CD4-positive, alpha-beta T cell (primary cell): ENCODE measurements at regions not wholly inside any gene's neighbourhood (a gene's known extent, or its start where the extent isn't known, plus 50 kb on each side); places are given as distances from the start of the nearest gene placed in this dataset.

Source experiments
- ATAC-seq: fragments of 200-7000 bp; cut with Tn5 transposase; one replicate; pipeline ENCODE4 v1.10.0; 2022; ENCODE audit warnings: mild to moderate bottlenecking; ENCODE audit not compliant: poor library complexity
- CTCF ChIA-PET: fragments of 350-600 bp; sonication (Branson Sonifier 250); formaldehyde crosslinking; loops from one replicate; lab custom pipeline; 2021; ENCODE audit warnings: antibody characterized with exemption, inconsistent platforms; lab: Charles Lee
- POLR2A ChIA-PET: fragments of 350-600 bp; sonication (Branson Sonifier 250); formaldehyde crosslinking; loops from one replicate; lab custom pipeline; 2021; ENCODE audit warnings: antibody characterized with exemption, inconsistent platforms; lab: Charles Lee
- DNase-seq, 14 experiments: peaks; one replicate each; pipeline ENCODE4 v3.0.0-alpha.2; 2013 to 2020; ENCODE audit warnings: mixed read lengths in 2 of 14
- H3K27ac ChIP-seq, 2 donors: one replicate each; pipeline versions ENCODE4 v1.5.1 to v1.7.0; 2013; ENCODE audit warnings: low read length in 2 of 2, low read depth in 1 of 2, mild to moderate bottlenecking in 1 of 2
- H3K27me3 ChIP-seq, 2 experiments: 1 replicate in 1 of 2; 2 replicates in 1 of 2; pipeline versions ENCODE4 v1.6.1 to v1.7.0; 2013; ENCODE audit warnings: low read length in 2 of 2, control low read depth in 1 of 2, mild to moderate bottlenecking in 1 of 2, moderate library complexity in 1 of 2; ENCODE audit not compliant: insufficient read depth in 2 of 2, control insufficient read depth in 1 of 2
- H3K36me3 ChIP-seq: one replicate; pipeline ENCODE4 v1.6.1; 2013; ENCODE audit warnings: low read length, control low read depth; ENCODE audit not compliant: insufficient read depth
- H3K4me1 ChIP-seq: one replicate; pipeline ENCODE4 v1.6.1; 2013; ENCODE audit warnings: low read length, control low read depth; ENCODE audit not compliant: insufficient read depth
- H3K4me3 ChIP-seq: one replicate; pipeline ENCODE4 v1.5.1; 2013; ENCODE audit warnings: mild to moderate bottlenecking, low read length, moderate library complexity
- H3K9me3 ChIP-seq, 2 experiments: 1 replicate in 1 of 2; 2 replicates in 1 of 2; pipeline versions ENCODE4 v1.6.1 to v1.7.0; 2013; ENCODE audit warnings: low read length in 2 of 2, mild to moderate bottlenecking in 2 of 2, control low read depth in 1 of 2, moderate library complexity in 1 of 2; ENCODE audit not compliant: control insufficient read depth in 1 of 2, insufficient read depth in 1 of 2
- H3K27ac Mint-ChIP-seq: one replicate; pipeline ENCODE4 v1.8.0; 2020; ENCODE audit warnings: mixed read lengths
- H3K27me3 Mint-ChIP-seq: one replicate; pipeline ENCODE4 v1.8.0; 2021; ENCODE audit warnings: mixed read lengths
- H3K36me3 Mint-ChIP-seq: one replicate; pipeline ENCODE4 v1.8.0; 2021; ENCODE audit warnings: low read depth, mixed read lengths
- H3K4me1 Mint-ChIP-seq: one replicate; pipeline ENCODE4 v1.8.0; 2021; ENCODE audit warnings: low read depth, mixed read lengths
- H3K4me3 Mint-ChIP-seq: one replicate; pipeline ENCODE4 v1.8.0; 2020; ENCODE audit warnings: mild to moderate bottlenecking, mixed read lengths
- H3K9me3 Mint-ChIP-seq: one replicate; pipeline ENCODE4 v1.8.0; 2020; ENCODE audit warnings: mixed read lengths
- intact Hi-C, 2 experiments: fragments of 100-400 bp; cut with DNase I in 1 of 2; cut with micrococcal nuclease in 1 of 2; formaldehyde crosslinking; loops; one replicate each; pipeline versions ENCODE4 v1.15.1 to v1.9.0; 2023 to 2025; cut with DNase I, micrococcal nuclease
- TF ChIP-seq, protein P1 (sequence below): fragments of 200-600 bp; IDR thresholded peaks from one replicate; pipeline ENCODE4 v1.8.0; 2022; ENCODE audit warnings: antibody characterized with exemption, mild to moderate bottlenecking

DNA sequence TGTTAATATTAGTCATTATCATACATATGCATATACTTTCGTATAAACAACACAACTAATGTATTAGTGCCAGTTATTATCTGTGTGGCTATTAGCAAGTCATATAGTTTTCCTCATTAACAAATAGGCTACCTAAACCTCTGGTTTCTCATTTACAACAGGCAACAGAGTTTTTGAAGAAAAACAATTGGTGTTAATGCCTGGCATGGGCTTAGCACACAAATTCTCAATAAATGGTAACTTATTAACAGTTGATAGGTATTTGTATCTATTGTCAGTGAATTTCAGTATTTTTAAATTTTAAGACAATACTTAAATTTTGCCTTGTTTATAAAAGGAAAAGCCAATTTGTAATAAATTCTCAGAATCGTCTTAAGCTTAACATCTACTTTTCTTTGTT, 182.5 kb downstream of the PMAIP1 start:
- H3K27ac ChIP-seq: no peak overlapping the region
- H3K4me3 Mint-ChIP-seq: no peak overlapping the region
- no peaks in the 10 kb centered on the region for H3K4me1 Mint-ChIP-seq
- no peaks in the 10 kb centered on the region for H3K27me3 Mint-ChIP-seq
- no peaks in the 10 kb centered on the region for H3K36me3 ChIP-seq
- no peak overlapping the region for H3K27ac Mint-ChIP-seq
- POLR2A ChIA-PET: no interaction called here
- intact Hi-C loops: no loop called here
- no peaks in the 10 kb centered on the region for H3K4me1 ChIP-seq
- peaks cover 3% of the 10 kb centered on the region for H3K9me3 Mint-ChIP-seq
- ATAC-seq (no peak), DNase-seq (no peak)
- no peaks in the 10 kb centered on the region for H3K9me3 ChIP-seq
- H3K36me3 Mint-ChIP-seq: no peaks in the 10 kb centered on the region
- CTCF ChIA-PET: no interaction called here
- no peaks in the 10 kb centered on the region for H3K27me3 ChIP-seq
- TF ChIP-seq, protein P1, sequence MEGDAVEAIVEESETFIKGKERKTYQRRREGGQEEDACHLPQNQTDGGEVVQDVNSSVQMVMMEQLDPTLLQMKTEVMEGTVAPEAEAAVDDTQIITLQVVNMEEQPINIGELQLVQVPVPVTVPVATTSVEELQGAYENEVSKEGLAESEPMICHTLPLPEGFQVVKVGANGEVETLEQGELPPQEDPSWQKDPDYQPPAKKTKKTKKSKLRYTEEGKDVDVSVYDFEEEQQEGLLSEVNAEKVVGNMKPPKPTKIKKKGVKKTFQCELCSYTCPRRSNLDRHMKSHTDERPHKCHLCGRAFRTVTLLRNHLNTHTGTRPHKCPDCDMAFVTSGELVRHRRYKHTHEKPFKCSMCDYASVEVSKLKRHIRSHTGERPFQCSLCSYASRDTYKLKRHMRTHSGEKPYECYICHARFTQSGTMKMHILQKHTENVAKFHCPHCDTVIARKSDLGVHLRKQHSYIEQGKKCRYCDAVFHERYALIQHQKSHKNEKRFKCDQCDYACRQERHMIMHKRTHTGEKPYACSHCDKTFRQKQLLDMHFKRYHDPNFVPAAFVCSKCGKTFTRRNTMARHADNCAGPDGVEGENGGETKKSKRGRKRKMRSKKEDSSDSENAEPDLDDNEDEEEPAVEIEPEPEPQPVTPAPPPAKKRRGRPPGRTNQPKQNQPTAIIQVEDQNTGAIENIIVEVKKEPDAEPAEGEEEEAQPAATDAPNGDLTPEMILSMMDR: no peak
- H3K4me3 ChIP-seq: no peak overlapping the region

DNA sequence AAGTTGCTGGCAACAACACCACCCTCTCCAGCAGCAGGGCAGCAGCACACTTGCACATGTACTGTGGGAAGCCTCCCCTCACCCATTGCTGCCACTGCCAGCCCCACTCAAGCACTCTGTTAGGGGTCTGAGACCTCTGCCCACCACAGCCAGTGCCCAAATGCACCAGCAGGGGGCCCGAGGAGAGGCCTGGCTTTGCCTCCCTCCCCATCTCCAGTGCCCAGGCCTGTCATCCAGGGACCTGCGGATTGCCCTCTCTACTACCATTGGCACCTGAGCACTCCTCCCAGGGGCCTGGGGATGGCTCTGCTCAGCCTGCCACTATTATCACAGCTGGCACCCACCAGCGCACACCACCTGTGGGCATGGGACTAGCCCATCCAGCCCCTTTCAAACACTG, 175.7 kb downstream of the PMAIP1 start:
- no peaks in the 10 kb centered on the region for H3K4me1 Mint-ChIP-seq
- H3K27me3 Mint-ChIP-seq: no peaks in the 10 kb centered on the region
- no peak overlapping the region for H3K4me3 Mint-ChIP-seq
- CTCF ChIA-PET: no interaction called here
- peaks cover 18% of the 10 kb centered on the region for H3K9me3 Mint-ChIP-seq
- POLR2A ChIA-PET: no interaction called here
- no peak for ATAC-seq
- Histone ChIP-seq H3K27ac (no peak overlapping the region), H3K36me3 (no peaks in the 10 kb centered on the region), H3K4me1 (no peaks in the 10 kb centered on the region), H3K4me3 (no peak overlapping the region), H3K27me3 (peaks cover 0 to 4% of the 10 kb centered on the region in 2 experiments), H3K9me3 (peaks cover 0 to 12% of the 10 kb centered on the region in 2 experiments)
- TF ChIP-seq, protein P1: no peak
- intact Hi-C loops: no loop called here
- DNase-seq: no peak
- H3K27ac Mint-ChIP-seq: no peak overlapping the region
- no peaks in the 10 kb centered on the region for H3K36me3 Mint-ChIP-seq

DNA sequence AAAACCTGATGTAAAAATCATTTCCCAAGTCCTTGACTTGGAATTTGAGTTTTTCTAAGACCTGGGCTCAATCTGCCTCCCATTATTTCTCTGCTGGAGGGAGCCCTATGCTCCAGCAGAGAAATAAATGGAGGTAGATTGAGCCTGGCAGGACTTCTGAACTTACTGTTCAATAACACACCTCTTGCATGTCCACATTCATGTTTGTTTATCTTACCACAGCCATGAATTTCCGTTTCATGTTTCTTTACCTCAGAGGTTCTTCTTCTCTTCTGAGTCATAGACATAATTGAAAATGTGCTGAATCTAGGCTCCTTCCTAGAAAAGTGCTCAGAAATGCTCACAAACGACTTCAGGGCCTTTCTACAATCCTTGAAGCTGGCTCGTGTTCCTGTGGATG, 170.8 kb downstream of the PMAIP1 start:
- Mint-ChIP-seq H3K27me3 (no peaks in the 10 kb centered on the region), H3K27ac (no peak overlapping the region), H3K4me3 (no peak overlapping the region), H3K4me1 (no peaks in the 10 kb centered on the region), H3K36me3 (no peaks in the 10 kb centered on the region), H3K9me3 (peaks cover 5% of the 10 kb centered on the region)
- Histone ChIP-seq H3K4me1 (no peaks in the 10 kb centered on the region), H3K36me3 (no peaks in the 10 kb centered on the region), H3K27me3 (peaks cover 0 to 1% of the 10 kb centered on the region in 2 experiments), H3K4me3 (no peak overlapping the region), H3K9me3 (peaks cover 0 to 8% of the 10 kb centered on the region in 2 experiments), H3K27ac (no peak overlapping the region)
- ChIA-PET POLR2A (no interaction called here), CTCF (no interaction called here)
- intact Hi-C loops: no loop called here
- ATAC-seq (no peak), DNase-seq (no peak)
- TF ChIP-seq, protein P1: no peak
